ENCODE measurements at regions not wholly inside any gene's neighbourhood (a gene's known extent, or its start where the extent isn't known, plus 50 kb on each side); places are given as distances from the start of the nearest gene placed in this dataset.
"Not testable (repeated sequence)": the region's sequence is repeated elsewhere in the genome, so short reads cannot be mapped to it uniquely, and the experiment has no call there.

DNA sequence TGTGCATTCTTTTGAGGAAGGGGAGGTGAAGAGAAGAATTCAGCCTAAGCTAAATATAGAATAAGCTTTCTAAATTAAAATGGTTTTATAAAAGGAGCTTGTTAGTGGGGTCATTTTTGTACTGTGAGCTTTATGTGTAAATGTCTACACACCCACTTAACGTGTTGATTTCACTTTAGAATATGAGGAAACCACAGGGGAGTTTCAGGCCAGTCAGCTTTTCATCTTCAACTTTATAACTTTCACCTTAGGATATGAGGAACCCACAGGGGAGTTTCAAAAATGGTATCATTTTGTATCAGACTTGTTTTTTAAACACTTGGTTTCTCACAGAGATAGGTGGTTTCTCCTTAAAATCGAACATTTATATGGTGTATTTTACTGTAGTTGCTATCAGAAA is 120.7 kb upstream of the NIPA1 start:
- not testable (repeated sequence) for DNase-seq (ENCODE audit: low spot score)

GRCh38 chr15:22684786-22685185 is 101.7 kb upstream of the NIPA1 start:
- not testable (repeated sequence) for DNase-seq (ENCODE audit: low spot score)

GRCh38 chr15:22699881-22700280 is 86.6 kb upstream of the NIPA1 start:
- not testable (repeated sequence) for DNase-seq (ENCODE audit: low spot score)

GRCh38 chr15:22710831-22711341 is 75.6 kb upstream of the NIPA1 start:
- not testable (repeated sequence) for DNase-seq (ENCODE audit: low spot score)

- not testable (repeated sequence) for DNase-seq (ENCODE audit: low spot score)
Measured at GRCh38 chr15:22713933-22714332, 72.5 kb upstream of the NIPA1 start.

DNA sequence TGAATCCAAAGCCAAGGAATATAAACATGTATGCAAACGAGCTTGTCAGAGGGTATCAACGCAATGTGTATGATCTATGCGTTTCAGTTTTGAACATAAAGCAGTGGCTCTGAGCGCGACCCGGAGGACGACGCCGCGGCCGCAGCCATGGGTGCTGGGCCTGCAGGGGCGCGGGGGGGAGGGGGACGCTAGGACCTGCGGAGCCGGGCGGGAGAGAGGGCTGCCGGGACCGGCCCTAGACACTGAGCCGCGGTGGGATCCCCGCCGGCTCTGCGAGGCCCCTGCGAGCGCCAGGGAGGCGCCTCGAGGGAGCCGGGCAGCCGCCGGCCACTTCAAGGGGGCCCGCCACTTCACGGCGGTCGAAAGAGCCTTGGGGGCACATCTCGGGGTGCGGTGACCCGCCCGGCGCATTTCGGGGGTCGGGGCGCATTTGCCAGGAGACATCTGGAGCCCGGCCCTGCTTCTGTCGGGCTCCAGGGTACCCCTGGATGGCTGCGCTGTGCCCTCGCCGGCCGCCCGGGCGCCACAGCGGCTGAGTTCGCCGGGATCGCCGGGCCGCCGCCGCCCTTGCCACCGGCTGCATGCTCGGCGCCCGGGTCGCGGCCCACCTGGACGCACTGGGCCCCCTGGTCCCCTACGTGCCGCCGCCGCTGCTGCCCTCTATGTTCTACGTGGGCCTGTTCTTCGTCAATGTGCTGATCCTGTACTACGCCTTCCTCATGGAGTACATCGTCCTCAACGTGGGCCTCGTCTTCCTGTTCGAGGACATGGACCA is 71.9 kb upstream of the NIPA1 start:
- not testable (repeated sequence) for DNase-seq (ENCODE audit: low spot score)

DNA sequence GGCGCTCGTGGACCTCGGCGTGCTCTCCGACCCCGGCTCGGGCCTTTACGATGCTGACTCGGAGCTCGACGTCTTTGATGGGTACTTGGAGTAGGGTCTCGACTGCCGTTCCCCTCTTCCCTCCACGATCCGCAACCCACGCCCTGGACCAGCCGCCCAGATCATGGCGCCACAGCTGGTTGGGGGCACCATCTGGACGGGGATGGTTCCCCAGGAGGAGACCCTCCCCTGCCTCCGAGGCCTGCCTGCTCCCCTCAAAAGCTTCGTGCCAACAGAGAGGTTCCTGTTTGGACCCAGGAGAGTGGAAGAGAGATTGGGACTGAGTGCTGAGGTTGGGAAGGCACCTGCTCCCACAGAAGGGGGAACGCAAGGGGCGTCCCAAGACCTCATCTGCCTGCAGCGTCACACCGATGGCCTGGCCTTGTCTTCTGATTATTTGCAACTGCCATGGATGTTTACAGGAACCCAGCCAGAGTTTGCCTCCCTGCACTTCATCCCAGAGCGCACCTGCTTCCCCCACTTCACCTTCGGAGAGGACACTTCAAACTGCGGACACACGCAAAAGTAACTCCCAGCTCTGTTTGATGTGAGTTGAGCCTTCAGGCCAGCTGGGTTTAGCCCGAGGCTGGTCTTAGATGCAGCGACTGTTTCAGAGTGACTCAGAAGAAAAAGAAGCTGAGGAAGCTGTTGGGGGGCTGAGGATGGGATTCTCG is 71.2 kb upstream of the NIPA1 start:
- not testable (repeated sequence) for DNase-seq (ENCODE audit: low spot score)

DNA sequence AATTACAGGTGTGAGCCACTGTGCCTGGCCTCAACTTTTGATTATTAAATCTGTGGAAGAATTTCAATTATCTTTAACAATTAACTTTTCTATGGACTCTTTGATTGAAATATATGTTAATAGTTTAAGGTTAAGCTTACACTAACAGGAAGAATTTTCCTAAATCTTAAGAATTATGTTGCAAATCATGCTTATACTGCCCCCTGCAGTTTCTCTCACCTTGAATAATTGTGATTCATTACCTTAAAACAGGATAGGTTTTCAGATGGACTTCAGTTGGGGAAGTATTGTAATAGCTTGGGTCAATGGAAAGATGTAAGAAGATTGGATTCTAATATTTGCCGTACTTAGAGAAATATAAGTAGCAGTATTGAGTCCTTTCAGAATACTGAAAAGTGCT is 66.5 kb upstream of the NIPA1 start:
- DNase-seq (ENCODE audit: low spot score): not testable (repeated sequence)

- not testable (repeated sequence) for DNase-seq (ENCODE audit: low spot score)
Measured at GRCh38 chr15:22726104-22726503, 60.3 kb upstream of the NIPA1 start.

GRCh38 chr15:22735067-22735466 is 51.4 kb upstream of the NIPA1 start:
- DNase-seq (ENCODE audit: low spot score): not testable (repeated sequence)

DNA sequence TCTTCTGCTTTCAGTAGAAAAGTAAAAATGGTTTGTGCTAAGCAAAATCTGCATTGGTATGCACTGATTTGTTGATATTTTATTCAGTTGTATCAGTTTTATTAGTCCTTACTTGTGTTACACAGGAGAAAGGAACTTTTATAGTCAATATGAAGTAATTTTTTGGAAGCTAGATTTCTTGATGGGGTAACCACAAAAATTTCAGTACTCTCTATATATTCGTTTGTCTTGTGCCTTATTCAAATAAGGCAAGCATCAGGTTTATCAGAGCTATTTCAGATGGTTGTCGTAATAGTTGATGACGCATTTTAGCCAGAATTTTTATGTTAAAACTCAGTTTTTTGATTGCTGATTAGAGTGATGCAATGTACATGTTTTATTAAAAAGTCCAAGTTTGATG is 50.7 kb upstream of the NIPA1 start:
- DNase-seq (ENCODE audit: low spot score): no peak

DNA sequence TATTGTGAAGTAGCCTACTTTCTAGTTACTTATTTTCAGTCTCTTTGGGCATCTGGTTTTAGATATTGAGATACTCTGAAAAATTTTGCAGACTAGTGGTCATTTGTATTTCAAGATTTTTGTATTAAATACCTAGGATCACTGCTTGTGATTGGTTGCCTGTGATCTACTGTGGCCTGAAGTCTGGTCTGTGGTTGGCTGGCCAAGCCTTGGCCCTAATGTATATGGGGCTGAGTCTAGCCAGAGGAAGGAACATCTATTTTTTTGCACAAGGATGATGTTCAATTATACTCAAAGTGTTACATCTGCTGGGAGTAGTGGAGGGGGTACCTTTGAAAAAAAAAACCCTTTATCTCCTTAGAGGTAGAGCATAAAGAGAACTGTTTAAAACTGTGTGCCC is 50.2 kb upstream of the NIPA1 start:
- not testable (repeated sequence) for DNase-seq (ENCODE audit: low spot score)

Measured in ecto neural progenitor cell (in vitro differentiated cells).